KMS-11 (cell line): ENCODE measurements at regions not wholly inside any gene's neighbourhood (a gene's known extent, or its start where the extent isn't known, plus 50 kb on each side); places are given as distances from the start of the nearest gene placed in this dataset.

ENCODE experiments used
- H2AFZ ChIP-seq: fragments of 200-600 bp; sonication (generic); 2 replicates; pipeline ENCODE4 v1.6.1; 2016; ENCODE audit warnings: antibody characterized with exemption, mixed run types, low read depth
- H3K27ac ChIP-seq: fragments of 200-600 bp; sonication (generic); 2 replicates; pipeline ENCODE4 v1.6.1; 2016; ENCODE audit warnings: mild to moderate bottlenecking, mixed run types
- H3K27me3 ChIP-seq: fragments of 200-600 bp; sonication (generic); 2 replicates; pipeline ENCODE4 v1.6.1; 2017; ENCODE audit warnings: mild to moderate bottlenecking, low read depth, mixed run types, moderate library complexity; ENCODE audit not compliant: insufficient read depth
- H3K36me3 ChIP-seq: fragments of 200-600 bp; sonication (generic); 2 replicates; pipeline ENCODE4 v1.6.1; 2017; ENCODE audit warnings: mild to moderate bottlenecking, mixed run types; ENCODE audit not compliant: insufficient read depth
- H3K4me1 ChIP-seq: fragments of 200-600 bp; sonication (generic); 2 replicates; pipeline ENCODE4 v1.6.1; 2016; ENCODE audit warnings: mild to moderate bottlenecking, low read depth, mixed run types; ENCODE audit not compliant: poor library complexity, severe bottlenecking
- H3K4me2 ChIP-seq: fragments of 200-600 bp; sonication (generic); 2 replicates; pipeline ENCODE4 v1.7.0; 2016; ENCODE audit warnings: mild to moderate bottlenecking, mixed run types
- H3K4me3 ChIP-seq: fragments of 200-600 bp; sonication (generic); IDR thresholded peaks from 2 replicates; pipeline ENCODE4 v1.6.1; 2017; ENCODE audit warnings: low read depth, low read length, mixed read lengths; ENCODE audit not compliant: insufficient read depth
- H3K79me2 ChIP-seq: fragments of 200-600 bp; sonication (generic); 2 replicates; pipeline ENCODE4 v1.6.1; 2016; ENCODE audit warnings: low read depth, mixed run types; ENCODE audit not compliant: insufficient read depth
- H3K9ac ChIP-seq: fragments of 200-600 bp; sonication (generic); 2 replicates; pipeline ENCODE4 v1.6.1; 2016; ENCODE audit warnings: mild to moderate bottlenecking, mixed run types
- H4K20me1 ChIP-seq: fragments of 200-600 bp; sonication (generic); 2 replicates; pipeline ENCODE4 v1.6.1; 2016; ENCODE audit warnings: mild to moderate bottlenecking, mixed run types; ENCODE audit not compliant: insufficient read depth
- TF ChIP-seq, protein P1 (sequence below): fragments of 200-600 bp; sonication (generic); conservative IDR thresholded peaks from 2 replicates; pipeline ENCODE4 v1.6.1; 2017; ENCODE audit warnings: low read depth, mild to moderate bottlenecking, antibody characterized with exemption, low read length, moderate library complexity, mixed read lengths

- no peaks in the 10 kb centered on the region for H3K36me3 ChIP-seq
- H3K4me2 ChIP-seq: no peak overlapping the region
- H4K20me1 ChIP-seq: no peaks in the 10 kb centered on the region
- TF ChIP-seq, protein P1, sequence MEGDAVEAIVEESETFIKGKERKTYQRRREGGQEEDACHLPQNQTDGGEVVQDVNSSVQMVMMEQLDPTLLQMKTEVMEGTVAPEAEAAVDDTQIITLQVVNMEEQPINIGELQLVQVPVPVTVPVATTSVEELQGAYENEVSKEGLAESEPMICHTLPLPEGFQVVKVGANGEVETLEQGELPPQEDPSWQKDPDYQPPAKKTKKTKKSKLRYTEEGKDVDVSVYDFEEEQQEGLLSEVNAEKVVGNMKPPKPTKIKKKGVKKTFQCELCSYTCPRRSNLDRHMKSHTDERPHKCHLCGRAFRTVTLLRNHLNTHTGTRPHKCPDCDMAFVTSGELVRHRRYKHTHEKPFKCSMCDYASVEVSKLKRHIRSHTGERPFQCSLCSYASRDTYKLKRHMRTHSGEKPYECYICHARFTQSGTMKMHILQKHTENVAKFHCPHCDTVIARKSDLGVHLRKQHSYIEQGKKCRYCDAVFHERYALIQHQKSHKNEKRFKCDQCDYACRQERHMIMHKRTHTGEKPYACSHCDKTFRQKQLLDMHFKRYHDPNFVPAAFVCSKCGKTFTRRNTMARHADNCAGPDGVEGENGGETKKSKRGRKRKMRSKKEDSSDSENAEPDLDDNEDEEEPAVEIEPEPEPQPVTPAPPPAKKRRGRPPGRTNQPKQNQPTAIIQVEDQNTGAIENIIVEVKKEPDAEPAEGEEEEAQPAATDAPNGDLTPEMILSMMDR: no peak
- no peak overlapping the region for H3K9ac ChIP-seq
- H2AFZ ChIP-seq: no peak overlapping the region
- H3K27me3 ChIP-seq: no peaks in the 10 kb centered on the region
- H3K4me3 ChIP-seq: no peak overlapping the region
- no peak overlapping the region for H3K27ac ChIP-seq
- peaks cover 34% of the 10 kb centered on the region for H3K4me1 ChIP-seq
- H3K79me2 ChIP-seq: no peaks in the 10 kb centered on the region
Observed at GRCh38 chr6:165769401-165769800, 106.4 kb upstream of the PDE10A start.

- no peaks in the 10 kb centered on the region for H3K36me3 ChIP-seq
- H3K4me1 ChIP-seq: peaks cover 34% of the 10 kb centered on the region
- H3K27me3 ChIP-seq: no peaks in the 10 kb centered on the region
- H3K9ac ChIP-seq: no peak overlapping the region
- TF ChIP-seq, protein P1: no peak
- H3K79me2 ChIP-seq: no peaks in the 10 kb centered on the region
- H2AFZ ChIP-seq: no peak overlapping the region
- no peaks in the 10 kb centered on the region for H4K20me1 ChIP-seq
- no peak overlapping the region for H3K4me2 ChIP-seq
- no peak overlapping the region for H3K27ac ChIP-seq
- no peak overlapping the region for H3K4me3 ChIP-seq
Observed at GRCh38 chr6:165768961-165769360, 105.9 kb upstream of the PDE10A start.

GRCh38 chr6:165767228-165767627, 104.2 kb upstream of the PDE10A start:
- H3K27me3 ChIP-seq: no peaks in the 10 kb centered on the region
- H4K20me1 ChIP-seq: no peaks in the 10 kb centered on the region

GRCh38 chr6:165766457-165766856, 103.4 kb upstream of the PDE10A start:
- Histone ChIP-seq H3K36me3 (no peaks in the 10 kb centered on the region), H3K27ac (peak overlapping the region; percentile 84), H3K4me1 (peaks cover 34% of the 10 kb centered on the region), H3K79me2 (no peaks in the 10 kb centered on the region), H3K9ac (peak overlapping the region; percentile 25; the same call in 1 of the 2 replicates), H3K4me2 (peak overlapping the region; percentile 71), H3K27me3 (no peaks in the 10 kb centered on the region), H4K20me1 (no peaks in the 10 kb centered on the region), H3K4me3 (no peak overlapping the region), H2AFZ (peak overlapping the region; percentile 38)
- TF ChIP-seq, protein P1: no peak

More at GRCh38 chr6:165767228-165767627, 104.2 kb upstream of the PDE10A start:
- Histone ChIP-seq H3K36me3 (no peaks in the 10 kb centered on the region), H3K4me1 (peaks cover 34% of the 10 kb centered on the region), H3K4me2 (peak overlapping the region; percentile 71), H2AFZ (peak overlapping the region; percentile 38; the same call in 1 of the 2 replicates), H3K9ac (0 out of 2 replicates have a peak overlapping the region, but pooled peaks have one; percentile 25), H3K27ac (peak overlapping the region; percentile 84), H3K79me2 (no peaks in the 10 kb centered on the region), H3K4me3 (no peak overlapping the region)
- TF ChIP-seq, protein P1: no peak
